RPMI8226 (cell line): ENCODE measurements at regions not wholly inside any gene's neighbourhood (a gene's known extent, or its start where the extent isn't known, plus 50 kb on each side); places are given as distances from the start of the nearest gene placed in this dataset.
A peak's percentile ranks its signal among the peaks of the same experiment; 100 is the strongest.
"Not testable (repeated sequence)": the region's sequence is repeated elsewhere in the genome, so short reads cannot be mapped to it uniquely, and the experiment has no call there.

Experiments used
- DNase-seq: peaks from one replicate; pipeline ENCODE4 v3.0.0-alpha.2; 2015

DNA sequence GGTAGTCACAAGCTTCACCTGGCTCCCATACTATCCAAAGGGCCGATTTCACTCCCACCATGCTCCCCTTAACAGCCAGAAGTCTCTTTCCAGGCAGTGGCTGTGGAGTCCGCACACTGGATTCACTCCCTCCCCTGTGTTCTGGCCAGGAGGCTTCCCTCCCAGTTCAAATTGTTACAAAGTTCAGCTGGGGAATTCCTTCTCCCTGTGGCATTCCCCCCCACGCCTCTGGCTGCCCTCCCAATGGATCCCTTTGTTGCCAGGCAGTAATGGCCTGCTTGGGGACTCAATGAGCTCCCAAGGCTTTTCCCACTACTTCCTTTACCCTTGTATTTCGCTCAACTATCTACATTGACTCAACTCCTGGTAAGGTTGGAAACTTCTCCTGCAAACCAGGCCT is 1921.4 kb upstream of the PCDH20 start:
- DNase-seq = no peak

DNA sequence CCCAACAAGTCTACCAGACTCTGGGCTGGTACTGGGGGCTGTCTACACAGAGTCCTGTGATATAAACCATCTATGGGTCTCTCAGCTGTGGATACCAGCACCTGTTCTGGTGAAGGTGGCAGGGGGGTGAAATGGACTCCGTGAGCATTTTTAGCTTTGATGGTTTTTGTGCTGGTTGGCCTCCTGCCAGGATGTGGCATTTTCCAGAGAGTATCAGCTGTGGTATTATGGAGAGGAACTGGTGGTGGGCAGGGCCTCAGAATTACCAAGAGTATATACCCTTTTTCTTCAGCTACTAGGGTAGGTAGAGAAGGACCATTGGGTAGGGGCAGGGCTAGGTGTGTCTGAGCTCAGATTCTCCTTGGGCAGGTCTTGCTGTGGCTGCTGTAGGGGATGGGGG is 1920.9 kb upstream of the PCDH20 start:
- DNase-seq = no peak

- no peak for DNase-seq
These were observed 1911.9 kb upstream of the PCDH20 start for GRCh38 chr13:63327584-63327983.

- no peak for DNase-seq
These were observed 1907.8 kb upstream of the PCDH20 start for GRCh38 chr13:63323441-63323840.

DNA sequence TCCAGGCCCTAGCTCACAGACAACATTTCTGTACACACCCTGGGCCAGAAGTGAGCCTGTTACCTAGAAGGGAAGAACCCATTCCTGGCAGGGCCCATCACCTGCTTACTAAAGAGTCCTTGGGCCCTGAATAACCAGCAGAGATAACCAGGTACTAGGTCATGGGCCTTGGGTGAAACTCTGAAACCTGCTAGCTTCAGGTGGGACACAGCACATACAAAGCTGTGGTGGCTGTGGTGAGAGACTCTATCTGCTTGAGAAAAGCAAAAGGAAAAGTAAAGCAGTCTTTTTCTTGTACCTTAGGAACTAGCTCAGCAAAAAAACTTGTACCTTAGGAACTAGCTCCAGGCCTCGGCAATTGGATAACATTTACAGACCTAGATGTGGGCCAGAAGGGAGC is 1895.9 kb upstream of the PCDH20 start:
- DNase-seq = no peak

- DNase-seq = no peak
These were observed 1893.0 kb upstream of the PCDH20 start for GRCh38 chr13:63308549-63309165.

- peak; percentile 67 for DNase-seq
These were observed 1891.6 kb upstream of the PCDH20 start for GRCh38 chr13:63307228-63307627.

GRCh38 chr13:63305641-63306133 is 1890.0 kb upstream of the PCDH20 start:
- no peak for DNase-seq

- no peak for DNase-seq
These were observed 1888.8 kb upstream of the PCDH20 start for GRCh38 chr13:63304497-63304896.

DNA sequence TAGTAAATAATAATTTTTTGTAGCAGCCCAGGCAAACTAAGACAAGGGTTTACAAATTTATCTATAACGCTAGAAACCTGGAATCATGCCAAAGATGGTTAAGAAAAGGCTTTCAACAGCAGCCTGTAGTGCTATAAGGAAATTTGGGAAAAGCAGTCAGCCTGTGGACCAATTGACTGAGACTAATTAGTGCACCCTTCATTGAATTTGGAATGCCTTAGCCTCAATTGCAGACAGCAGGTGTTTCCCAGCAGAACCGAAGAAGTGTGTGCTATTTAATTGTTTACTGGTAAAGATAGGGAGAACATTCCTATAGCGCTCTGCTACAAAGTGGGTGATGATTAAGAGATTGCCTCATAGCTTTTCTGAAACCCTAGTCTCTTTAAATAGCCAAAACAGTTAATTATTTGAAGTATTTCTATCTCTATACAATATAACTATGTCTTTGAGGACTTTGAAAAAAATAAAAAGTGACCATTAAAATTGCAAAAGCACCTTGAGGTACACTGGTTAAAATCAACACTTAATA is 1884.3 kb upstream of the PCDH20 start:
- DNase-seq = no peak

DNA sequence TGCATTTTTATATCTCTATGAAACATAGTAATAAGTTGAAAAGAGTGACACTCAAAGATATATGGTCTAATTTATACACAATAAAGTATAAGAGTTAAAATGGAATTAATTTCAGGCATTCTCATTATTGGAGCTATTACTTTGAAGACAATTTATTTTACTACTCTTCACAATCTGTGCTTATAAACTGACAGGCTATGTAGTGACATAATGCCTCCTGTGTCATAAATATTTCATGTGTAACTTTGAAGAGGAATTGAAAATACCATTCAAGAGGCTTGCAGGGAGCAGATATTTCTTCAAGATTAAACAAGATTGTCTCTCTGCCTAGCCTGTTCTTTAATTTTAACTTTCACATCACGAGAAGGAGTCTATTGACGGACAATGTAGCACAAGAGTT is 1881.5 kb upstream of the PCDH20 start:
- no peak for DNase-seq

DNA sequence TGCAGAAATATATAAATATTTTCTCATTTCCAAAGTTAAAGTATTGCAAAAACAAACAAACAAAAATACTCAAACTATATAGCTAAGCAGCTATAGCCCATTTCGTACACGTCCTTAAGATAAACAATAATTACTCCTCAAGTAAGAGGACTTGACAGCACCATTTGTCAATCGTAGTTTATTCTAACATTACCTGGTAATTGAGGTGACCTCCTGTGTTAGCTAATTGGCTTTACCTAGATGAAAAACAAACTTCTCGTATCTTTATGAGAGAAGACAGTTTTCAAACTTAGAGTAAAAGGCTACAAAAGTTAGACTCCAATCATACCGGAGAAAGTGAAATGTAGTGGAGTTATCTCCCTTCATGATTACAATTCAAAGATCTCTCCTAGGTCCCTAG is 1876.1 kb upstream of the PCDH20 start:
- no peak for DNase-seq

GRCh38 chr13:63288576-63288975 is 1872.9 kb upstream of the PCDH20 start:
- no peak for DNase-seq

- no peak for DNase-seq
These were observed 1872.3 kb upstream of the PCDH20 start for GRCh38 chr13:63287926-63288325.

GRCh38 chr13:63285426-63285825 is 1869.8 kb upstream of the PCDH20 start:
- no peak for DNase-seq

GRCh38 chr13:63279136-63279535 is 1863.5 kb upstream of the PCDH20 start:
- no peak for DNase-seq

GRCh38 chr13:63274772-63275171 is 1859.1 kb upstream of the PCDH20 start:
- DNase-seq = no peak

DNA sequence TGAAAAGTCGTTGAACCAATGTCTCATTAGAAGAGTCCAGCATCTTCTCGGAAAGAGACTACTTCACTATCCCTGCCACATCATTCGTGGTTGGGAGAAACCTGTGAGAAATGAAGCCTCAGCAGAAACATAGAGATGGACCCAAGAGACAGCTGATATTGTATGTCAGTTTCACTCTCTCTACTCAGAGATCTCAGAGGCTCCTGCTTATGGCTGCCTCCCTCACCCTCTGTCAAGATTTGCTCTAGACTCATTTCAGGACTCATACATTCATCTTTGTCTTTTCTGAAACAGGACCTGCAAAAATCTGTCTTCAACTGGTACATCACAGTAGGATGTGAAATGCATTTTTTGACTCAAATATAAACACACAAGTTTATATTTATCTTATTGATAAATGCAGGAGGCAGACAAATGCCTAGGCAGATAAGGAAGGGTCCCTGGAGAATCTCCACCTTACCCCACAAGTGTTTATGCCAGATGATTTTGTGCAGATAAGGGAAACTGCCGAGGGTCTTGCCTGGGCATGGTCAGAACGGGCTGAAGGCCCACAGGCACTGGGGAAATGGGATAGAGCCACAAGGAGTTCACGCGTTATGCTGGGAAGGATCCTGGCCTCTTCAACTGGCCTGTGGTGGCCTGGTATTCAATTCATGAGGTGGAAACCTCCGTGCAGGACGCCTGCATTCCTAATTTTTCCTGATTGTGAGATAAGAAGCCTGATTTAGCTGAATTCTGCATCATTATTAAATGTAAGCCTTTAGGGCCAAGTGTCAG is 1834.0 kb upstream of the PCDH20 start:
- no peak for DNase-seq

DNA sequence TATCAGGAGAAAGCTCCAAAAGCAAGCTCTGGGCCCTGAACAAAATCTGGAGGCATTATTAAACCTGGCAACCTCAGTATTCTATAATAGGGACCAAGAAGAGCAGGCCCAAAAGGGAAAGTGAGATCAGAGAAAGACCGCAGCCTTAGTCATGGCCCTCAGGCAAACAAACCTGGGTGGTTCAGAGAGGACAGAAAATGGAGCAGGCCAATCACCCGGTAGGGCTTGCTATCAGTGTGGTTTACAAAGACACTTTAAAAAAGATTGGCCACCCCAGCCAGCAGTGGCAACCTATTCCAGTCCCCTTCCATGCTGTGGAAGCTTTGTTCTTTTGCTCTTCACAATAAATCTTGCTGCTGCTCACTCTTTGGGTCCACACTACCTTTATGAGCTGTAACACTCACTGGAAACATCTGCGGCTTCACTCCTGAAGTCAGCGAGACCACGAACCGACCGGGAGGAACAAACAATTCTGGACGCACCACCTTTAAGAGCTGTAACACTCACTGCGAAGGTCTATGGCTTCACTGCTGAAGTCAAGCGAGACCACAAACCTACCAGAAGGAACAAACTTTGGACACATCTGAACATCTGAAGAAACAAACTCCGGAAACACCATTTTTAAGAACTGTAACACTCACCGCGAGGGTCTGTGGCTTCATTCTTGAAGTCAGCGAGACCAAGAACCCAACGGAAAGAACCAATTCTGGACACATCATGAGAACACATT is 1821.2 kb upstream of the PCDH20 start:
- DNase-seq = not testable (repeated sequence)

GRCh38 chr13:63218596-63218995 is 1802.9 kb upstream of the PCDH20 start:
- DNase-seq = not testable (repeated sequence)

DNA sequence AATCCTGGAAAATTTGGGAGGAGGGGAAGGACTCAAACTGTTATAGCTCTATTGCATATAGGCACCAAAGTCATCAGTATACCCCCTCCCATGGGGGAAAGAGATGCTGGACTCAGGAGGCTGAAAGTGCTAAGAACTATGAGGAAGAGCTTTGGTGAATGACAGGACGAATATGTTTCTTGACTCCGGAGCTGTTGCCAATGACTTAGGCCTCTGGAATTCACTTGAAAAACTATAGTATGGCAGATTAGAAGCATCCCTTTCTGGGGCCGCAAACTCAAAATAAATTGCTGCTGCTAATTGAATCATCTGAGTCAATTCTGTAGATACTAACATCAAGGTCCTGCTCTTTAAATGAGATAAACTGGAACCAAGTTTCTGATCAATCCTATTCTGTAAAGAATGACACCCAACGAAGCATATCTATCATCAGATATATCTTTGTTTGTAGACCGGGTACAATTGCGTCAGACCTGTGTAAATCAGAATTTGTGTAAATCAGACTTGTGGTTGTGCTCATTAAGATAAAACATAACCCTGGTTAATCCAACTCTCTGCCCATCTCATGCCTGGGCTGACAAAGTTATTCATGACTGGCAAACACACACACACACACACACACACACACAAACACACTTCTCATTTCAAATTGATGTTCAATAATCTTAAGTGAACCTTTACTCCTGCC is 1793.8 kb upstream of the PCDH20 start:
- no peak for DNase-seq

DNA sequence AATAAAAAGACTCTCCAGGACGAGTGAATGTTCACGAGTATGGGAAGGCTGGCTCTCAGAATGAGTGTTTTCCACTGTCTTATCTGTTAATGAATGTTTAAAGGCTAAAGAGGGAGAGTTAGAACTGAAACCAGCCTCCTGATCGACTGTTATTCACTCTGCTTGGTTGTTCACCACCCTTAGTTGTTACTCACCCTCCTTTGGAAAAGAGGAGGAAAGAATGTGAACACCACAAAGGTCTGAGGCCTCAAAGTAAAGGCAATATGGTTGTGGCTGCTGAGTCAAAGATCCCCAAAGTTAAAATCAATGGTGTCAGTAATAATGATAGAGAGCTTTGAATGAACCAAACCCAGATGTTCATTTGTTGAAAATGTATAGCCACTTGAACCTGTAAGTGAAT is 1793.2 kb upstream of the PCDH20 start:
- no peak for DNase-seq

DNA sequence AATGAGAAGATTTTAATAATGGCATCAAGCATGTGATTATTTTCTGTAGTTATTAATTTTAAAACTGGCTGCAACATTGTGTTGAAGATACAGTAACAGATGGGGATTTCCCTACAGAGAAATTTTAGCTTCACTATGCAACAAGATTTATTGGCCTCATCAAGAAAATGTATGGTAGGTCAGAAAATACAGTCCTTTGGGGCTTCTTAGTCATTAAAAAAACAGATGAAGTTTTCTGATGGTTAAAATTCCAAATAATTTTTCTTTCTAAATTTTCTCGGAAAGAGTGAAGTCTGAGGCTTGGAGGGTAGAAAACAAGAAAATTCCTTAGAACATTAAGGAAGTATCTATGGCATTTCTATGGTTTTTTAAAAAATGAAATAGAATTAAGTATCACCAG is 1790.8 kb upstream of the PCDH20 start:
- no peak for DNase-seq
